GM23248 (cell line): ENCODE measurements at regions not wholly inside any gene's neighbourhood (a gene's known extent, or its start where the extent isn't known, plus 50 kb on each side); places are given as distances from the start of the nearest gene placed in this dataset.

Experiments
- DNase-seq: peaks from one replicate; pipeline ENCODE4 v3.0.0-alpha.2; 2015
- H2AFZ ChIP-seq: fragments of 200-600 bp; sonication (generic); 2 replicates; pipeline ENCODE4 v1.6.1; 2016; ENCODE audit warnings: antibody characterized with exemption
- H3F3A ChIP-seq: fragments of 200-600 bp; sonication (generic); 2 replicates; pipeline ENCODE4 v1.6.1; 2016; ENCODE audit warnings: mild to moderate bottlenecking, antibody characterized with exemption, mixed run types; ENCODE audit not compliant: insufficient read depth
- H3K27ac ChIP-seq: fragments of 200-600 bp; sonication (generic); 2 replicates; pipeline ENCODE4 v1.5.1; 2016; ENCODE audit warnings: mild to moderate bottlenecking
- H3K27me3 ChIP-seq: fragments of 200-600 bp; sonication (generic); replicated peaks from 2 replicates; pipeline ENCODE4 v1.6.1; 2016; ENCODE audit warnings: mild to moderate bottlenecking; ENCODE audit not compliant: insufficient read depth
- H3K36me3 ChIP-seq: fragments of 200-600 bp; sonication (generic); 2 replicates; pipeline ENCODE4 v1.6.1; 2016; ENCODE audit warnings: low read depth, mild to moderate bottlenecking
- H3K4me1 ChIP-seq: fragments of 200-600 bp; sonication (generic); 2 replicates; pipeline ENCODE4 v1.6.1; 2016; ENCODE audit warnings: mild to moderate bottlenecking; ENCODE audit not compliant: insufficient read depth
- H3K4me2 ChIP-seq: fragments of 200-600 bp; sonication (generic); one replicate; pipeline ENCODE4 v1.6.1; 2016; ENCODE audit warnings: mild to moderate bottlenecking; ENCODE audit not compliant: unreplicated experiment
- H3K4me3 ChIP-seq: fragments of 200-600 bp; sonication (generic); 2 replicates; pipeline ENCODE4 v1.5.1; 2016; ENCODE audit warnings: mild to moderate bottlenecking
- H3K79me2 ChIP-seq: fragments of 200-600 bp; sonication (generic); 2 replicates; pipeline ENCODE4 v1.6.1; 2016; ENCODE audit warnings: mild to moderate bottlenecking; ENCODE audit not compliant: insufficient read depth
- H3K9ac ChIP-seq: fragments of 200-600 bp; sonication (generic); 2 replicates; pipeline ENCODE4 v1.6.1; 2016; ENCODE audit warnings: mild to moderate bottlenecking
- H3K9me2 ChIP-seq: fragments of 200-600 bp; sonication (generic); 2 replicates; pipeline ENCODE4 v1.6.1; 2016; ENCODE audit warnings: mixed run types, mild to moderate bottlenecking, moderate library complexity; ENCODE audit not compliant: insufficient read depth
- H3K9me3 ChIP-seq: fragments of 200-600 bp; sonication (generic); one replicate; pipeline ENCODE4 v1.6.1; 2017; ENCODE audit warnings: low read depth
- H4K20me1 ChIP-seq: fragments of 200-600 bp; sonication (generic); 2 replicates; pipeline ENCODE4 v1.6.0; 2016; ENCODE audit not compliant: insufficient read depth
- EZH2 ChIP-seq: fragments of 200-600 bp; sonication (generic); IDR thresholded peaks from 2 replicates; pipeline ENCODE4 v1.6.1; 2018; ENCODE audit warnings: antibody characterized with exemption, mild to moderate bottlenecking; ENCODE audit not compliant: insufficient read depth, poor library complexity, severe bottlenecking
- EZH2phosphoT487 ChIP-seq: fragments of 200-600 bp; sonication (generic); IDR thresholded peaks from 2 replicates; pipeline ENCODE4 v1.6.1; 2018; ENCODE audit warnings: antibody characterized with exemption, moderate library complexity, mild to moderate bottlenecking, low read depth; ENCODE audit not compliant: insufficient read depth
- WGBS, 2 experiments: methylation state at CpG; one replicate each; pipeline ENCODE4 v1.1.6; 2015 to 2017; ENCODE audit warnings: low lambda C conversion rate in 2 of 2, low coverage in 1 of 2; ENCODE audit errors: missing lambda C conversion rate in 2 of 2; 5-methylcytosine and 5-hydroxymethylcytosine counted together
- in situ Hi-C: fragments of 300-500 bp; cut with MboI; formaldehyde crosslinking; loops from 2 replicates; pipeline ENCODE4 v1.15.0; 2020

- in situ Hi-C loops, result no loop called here
- DNase-seq, result no peak
- Histone ChIP-seq H3K9ac (no peak overlapping the region), H3K4me2 (no peak overlapping the region), H3K27ac (no peak overlapping the region), H3K79me2 (no peaks in the 10 kb centered on the region), H3K9me2 (no peaks in the 10 kb centered on the region), H3F3A (no peaks in the 10 kb centered on the region), H2AFZ (no peak overlapping the region), H3K4me3 (no peak overlapping the region), H3K4me1 (no peaks in the 10 kb centered on the region), H4K20me1 (no peaks in the 10 kb centered on the region), H3K36me3 (no peaks in the 10 kb centered on the region), H3K27me3 (no peaks in the 10 kb centered on the region), H3K9me3 (no peaks in the 10 kb centered on the region)
- TF ChIP-seq EZH2phosphoT487 (no peak), EZH2 (no peak)
- 0 to 8% methylated on average over 1 of the region's 1 CpG for WGBS, 2 experiments
These were observed 315.4 kb downstream of the DIPK2A start for GRCh38 chr3:144287001-144287400.

GRCh38 chr3:144289057-144289456, 317.4 kb downstream of the DIPK2A start:
- H2AFZ ChIP-seq, result no peak overlapping the region
- TF ChIP-seq EZH2phosphoT487, result no peak
- no peak for TF ChIP-seq EZH2
- no peak overlapping the region for H3K27ac ChIP-seq
- H3K9me2 ChIP-seq, result no peaks in the 10 kb centered on the region
- H3K4me3 ChIP-seq, result no peak overlapping the region
- in situ Hi-C loops, result no loop called here
- H3K9me3 ChIP-seq, result no peaks in the 10 kb centered on the region
- H3K36me3 ChIP-seq, result no peaks in the 10 kb centered on the region
- H3F3A ChIP-seq, result no peaks in the 10 kb centered on the region
- no peaks in the 10 kb centered on the region for H3K4me1 ChIP-seq
- H3K27me3 ChIP-seq, result no peaks in the 10 kb centered on the region
- no peaks in the 10 kb centered on the region for H3K79me2 ChIP-seq
- H3K9ac ChIP-seq, result no peak overlapping the region
- WGBS, 2 experiments, result 64 to 73% methylated on average over 3 of the region's 3 CpGs
- no peak for DNase-seq
- H4K20me1 ChIP-seq, result no peaks in the 10 kb centered on the region
- no peak overlapping the region for H3K4me2 ChIP-seq

- no peak for TF ChIP-seq EZH2phosphoT487
- no peak for TF ChIP-seq EZH2
- 69 to 75% methylated on average over 2 of the region's 2 CpGs for WGBS, 2 experiments
- no peak overlapping the region for H2AFZ ChIP-seq
- H3K4me3 ChIP-seq, result no peak overlapping the region
- no peaks in the 10 kb centered on the region for H3K4me1 ChIP-seq
- H3K4me2 ChIP-seq, result no peak overlapping the region
- in situ Hi-C loops, result no loop called here
- no peak overlapping the region for H3K27ac ChIP-seq
- H3F3A ChIP-seq, result no peaks in the 10 kb centered on the region
- no peaks in the 10 kb centered on the region for H3K9me2 ChIP-seq
- H3K9ac ChIP-seq, result no peak overlapping the region
- no peaks in the 10 kb centered on the region for H4K20me1 ChIP-seq
- no peaks in the 10 kb centered on the region for H3K36me3 ChIP-seq
- DNase-seq, result no peak
- H3K27me3 ChIP-seq, result no peaks in the 10 kb centered on the region
- H3K79me2 ChIP-seq, result no peaks in the 10 kb centered on the region
- H3K9me3 ChIP-seq, result no peaks in the 10 kb centered on the region
These were observed 323.3 kb downstream of the DIPK2A start for GRCh38 chr3:144294659-144295538.

GRCh38 chr3:144295613-144296012, 324.0 kb downstream of the DIPK2A start:
- no peak overlapping the region for H2AFZ ChIP-seq
- no peaks in the 10 kb centered on the region for H3K27me3 ChIP-seq
- H3K4me2 ChIP-seq, result no peak overlapping the region
- TF ChIP-seq EZH2phosphoT487 (no peak), EZH2 (no peak)
- no peak for DNase-seq
- H3K4me1 ChIP-seq, result no peaks in the 10 kb centered on the region
- H4K20me1 ChIP-seq, result no peaks in the 10 kb centered on the region
- no peak overlapping the region for H3K4me3 ChIP-seq
- in situ Hi-C loops, result no loop called here
- H3K27ac ChIP-seq, result no peak overlapping the region
- no peak overlapping the region for H3K9ac ChIP-seq
- H3K79me2 ChIP-seq, result no peaks in the 10 kb centered on the region
- no peaks in the 10 kb centered on the region for H3K9me3 ChIP-seq
- no peaks in the 10 kb centered on the region for H3K36me3 ChIP-seq
- H3K9me2 ChIP-seq, result no peaks in the 10 kb centered on the region
- no peaks in the 10 kb centered on the region for H3F3A ChIP-seq
- 4 to 7% methylated on average over 3 of the region's 3 CpGs for WGBS, 2 experiments

- Histone ChIP-seq H3K27ac (no peak overlapping the region), H3K9me2 (no peaks in the 10 kb centered on the region), H3K36me3 (no peaks in the 10 kb centered on the region), H3K9me3 (no peaks in the 10 kb centered on the region), H3K4me1 (no peaks in the 10 kb centered on the region), H3K27me3 (no peaks in the 10 kb centered on the region), H3K4me2 (no peak overlapping the region), H3K4me3 (no peak overlapping the region), H3K9ac (no peak overlapping the region), H4K20me1 (no peaks in the 10 kb centered on the region), H3F3A (no peaks in the 10 kb centered on the region), H2AFZ (no peak overlapping the region), H3K79me2 (no peaks in the 10 kb centered on the region)
- TF ChIP-seq EZH2, result no peak
- TF ChIP-seq EZH2phosphoT487, result no peak
- no peak for DNase-seq
- in situ Hi-C loops, result no loop called here
These were observed 325.2 kb downstream of the DIPK2A start for GRCh38 chr3:144296808-144297207.
